ENCODE measurements at regions not wholly inside any gene's neighbourhood (a gene's known extent, or its start where the extent isn't known, plus 50 kb on each side); places are given as distances from the start of the nearest gene placed in this dataset.
"Not testable (repeated sequence)": the region's sequence is repeated elsewhere in the genome, so short reads cannot be mapped to it uniquely, and the experiment has no call there.

- 73 to 90% methylated on average over 3 to 7 of the region's 16 CpGs for WGBS, 2 experiments (ENCODE audit: insufficient coverage in 2 of 2)
Measured at GRCh38 chrX:65971151-65971550, 68.7 kb downstream of the VSIG4 start.

GRCh38 chrX:65967159-65967558 lies 72.7 kb downstream of the VSIG4 start:
- H3K4me1 ChIP-seq (ENCODE audit: control insufficient read depth, insufficient read depth, low read length, poor library complexity, severe bottlenecking); H3K9me3 ChIP-seq (ENCODE audit: control insufficient read depth, low read length); H3K36me3 ChIP-seq (ENCODE audit: control insufficient read depth, insufficient read depth, low read length); H3K4me3 ChIP-seq (ENCODE audit: extremely low read depth, insufficient read depth, low read length, poor library complexity, severe bottlenecking); H3K27ac ChIP-seq (ENCODE audit: low read depth, low read length, severe bottlenecking): not testable (repeated sequence)
- no CpG with 5 or more reads among the region's 3 CpGs for WGBS, 2 experiments (ENCODE audit: insufficient coverage in 2 of 2)

More at GRCh38 chrX:65971151-65971550, 68.7 kb downstream of the VSIG4 start:
- Histone ChIP-seq H3K36me3 (ENCODE audit: control insufficient read depth, insufficient read depth, low read length) (no peaks in the 10 kb centered on the region), H3K9me3 (ENCODE audit: control insufficient read depth, low read length) (no peaks in the 10 kb centered on the region), H3K4me1 (ENCODE audit: control insufficient read depth, insufficient read depth, low read length, poor library complexity, severe bottlenecking) (no peaks in the 10 kb centered on the region), H3K4me3 (ENCODE audit: extremely low read depth, insufficient read depth, low read length, poor library complexity, severe bottlenecking) (no peak overlapping the region), H3K27ac (ENCODE audit: low read depth, low read length, severe bottlenecking) (no peak overlapping the region)

- Histone ChIP-seq H3K27ac (ENCODE audit: low read depth, low read length, severe bottlenecking) (no peak overlapping the region), H3K36me3 (ENCODE audit: control insufficient read depth, insufficient read depth, low read length) (no peaks in the 10 kb centered on the region), H3K9me3 (ENCODE audit: control insufficient read depth, low read length) (no peaks in the 10 kb centered on the region), H3K4me3 (ENCODE audit: extremely low read depth, insufficient read depth, low read length, poor library complexity, severe bottlenecking) (no peak overlapping the region), H3K4me1 (ENCODE audit: control insufficient read depth, insufficient read depth, low read length, poor library complexity, severe bottlenecking) (no peaks in the 10 kb centered on the region)
- 100% methylated on average over 1 of the region's 2 CpGs; no CpG with 5 or more reads in 1 of the 2 experiments for WGBS, 2 experiments (ENCODE audit: insufficient coverage in 2 of 2)
Measured at GRCh38 chrX:65961714-65962113, 78.2 kb downstream of the VSIG4 start.

- no peaks in the 10 kb centered on the region for H3K4me1 ChIP-seq (ENCODE audit: control insufficient read depth, insufficient read depth, low read length, poor library complexity, severe bottlenecking)
- H3K36me3 ChIP-seq (ENCODE audit: control insufficient read depth, insufficient read depth, low read length), result no peaks in the 10 kb centered on the region
- no peaks in the 10 kb centered on the region for H3K9me3 ChIP-seq (ENCODE audit: control insufficient read depth, low read length)
- WGBS, 2 experiments (ENCODE audit: insufficient coverage in 2 of 2), result no CpG with 5 or more reads among the region's 1 CpG
- H3K27ac ChIP-seq (ENCODE audit: low read depth, low read length, severe bottlenecking), result no peak overlapping the region
- no peak overlapping the region for H3K4me3 ChIP-seq (ENCODE audit: extremely low read depth, insufficient read depth, low read length, poor library complexity, severe bottlenecking)
Measured at GRCh38 chrX:65948103-65948502, 91.8 kb downstream of the VSIG4 start.

- Histone ChIP-seq H3K4me1 (ENCODE audit: control insufficient read depth, insufficient read depth, low read length, poor library complexity, severe bottlenecking) (no peaks in the 10 kb centered on the region), H3K9me3 (ENCODE audit: control insufficient read depth, low read length) (no peaks in the 10 kb centered on the region), H3K4me3 (ENCODE audit: extremely low read depth, insufficient read depth, low read length, poor library complexity, severe bottlenecking) (no peak overlapping the region), H3K27ac (ENCODE audit: low read depth, low read length, severe bottlenecking) (no peak overlapping the region), H3K36me3 (ENCODE audit: control insufficient read depth, insufficient read depth, low read length) (no peaks in the 10 kb centered on the region)
- WGBS, 2 experiments (ENCODE audit: insufficient coverage in 2 of 2), result no CpG with 5 or more reads among the region's 1 CpG
Measured at GRCh38 chrX:65941775-65942174, 98.1 kb downstream of the VSIG4 start.

- no CpG with 5 or more reads among the region's 2 CpGs for WGBS, 2 experiments (ENCODE audit: insufficient coverage in 2 of 2)
- H3K9me3 ChIP-seq (ENCODE audit: control insufficient read depth, low read length), result no peaks in the 10 kb centered on the region
- no peak overlapping the region for H3K27ac ChIP-seq (ENCODE audit: low read depth, low read length, severe bottlenecking)
Measured at GRCh38 chrX:65933085-65933589, 106.7 kb downstream of the VSIG4 start.

GRCh38 chrX:65932173-65933084 lies 107.5 kb downstream of the VSIG4 start:
- H3K4me3 ChIP-seq (ENCODE audit: extremely low read depth, insufficient read depth, low read length, poor library complexity, severe bottlenecking), result no peak overlapping the region
- WGBS, 2 experiments (ENCODE audit: insufficient coverage in 2 of 2), result 77 to 100% methylated on average over 2 to 4 of the region's 10 CpGs
- H3K9me3 ChIP-seq (ENCODE audit: control insufficient read depth, low read length), result no peaks in the 10 kb centered on the region
- H3K4me1 ChIP-seq (ENCODE audit: control insufficient read depth, insufficient read depth, low read length, poor library complexity, severe bottlenecking), result no peaks in the 10 kb centered on the region
- no peak overlapping the region for H3K27ac ChIP-seq (ENCODE audit: low read depth, low read length, severe bottlenecking)
- no peaks in the 10 kb centered on the region for H3K36me3 ChIP-seq (ENCODE audit: control insufficient read depth, insufficient read depth, low read length)

More at GRCh38 chrX:65933085-65933589, 106.7 kb downstream of the VSIG4 start:
- Histone ChIP-seq H3K4me1 (ENCODE audit: control insufficient read depth, insufficient read depth, low read length, poor library complexity, severe bottlenecking) (no peaks in the 10 kb centered on the region), H3K36me3 (ENCODE audit: control insufficient read depth, insufficient read depth, low read length) (no peaks in the 10 kb centered on the region), H3K4me3 (ENCODE audit: extremely low read depth, insufficient read depth, low read length, poor library complexity, severe bottlenecking) (no peak overlapping the region)

GRCh38 chrX:65928522-65928921 lies 111.4 kb downstream of the VSIG4 start:
- H3K36me3 ChIP-seq (ENCODE audit: control insufficient read depth, insufficient read depth, low read length), result no peaks in the 10 kb centered on the region
- no peak overlapping the region for H3K4me3 ChIP-seq (ENCODE audit: extremely low read depth, insufficient read depth, low read length, poor library complexity, severe bottlenecking)
- H3K4me1 ChIP-seq (ENCODE audit: control insufficient read depth, insufficient read depth, low read length, poor library complexity, severe bottlenecking), result no peaks in the 10 kb centered on the region
- 20 to 33% methylated on average over 1 to 2 of the region's 5 CpGs for WGBS, 2 experiments (ENCODE audit: insufficient coverage in 2 of 2)
- H3K9me3 ChIP-seq (ENCODE audit: control insufficient read depth, low read length), result no peaks in the 10 kb centered on the region
- H3K27ac ChIP-seq (ENCODE audit: low read depth, low read length, severe bottlenecking), result no peak overlapping the region

- not testable (repeated sequence) for H3K4me1 ChIP-seq (ENCODE audit: control insufficient read depth, insufficient read depth, low read length, poor library complexity, severe bottlenecking); H3K9me3 ChIP-seq (ENCODE audit: control insufficient read depth, low read length); H3K36me3 ChIP-seq (ENCODE audit: control insufficient read depth, insufficient read depth, low read length); H3K27ac ChIP-seq (ENCODE audit: low read depth, low read length, severe bottlenecking); H3K4me3 ChIP-seq (ENCODE audit: extremely low read depth, insufficient read depth, low read length, poor library complexity, severe bottlenecking)
- 83 to 93% methylated on average over 1 to 2 of the region's 3 CpGs for WGBS, 2 experiments (ENCODE audit: insufficient coverage in 2 of 2)
Measured at GRCh38 chrX:65927386-65927785, 112.5 kb downstream of the VSIG4 start.

- Histone ChIP-seq H3K4me3 (ENCODE audit: extremely low read depth, insufficient read depth, low read length, poor library complexity, severe bottlenecking) (no peak overlapping the region), H3K4me1 (ENCODE audit: control insufficient read depth, insufficient read depth, low read length, poor library complexity, severe bottlenecking) (no peaks in the 10 kb centered on the region), H3K36me3 (ENCODE audit: control insufficient read depth, insufficient read depth, low read length) (no peaks in the 10 kb centered on the region), H3K27ac (ENCODE audit: low read depth, low read length, severe bottlenecking) (no peak overlapping the region), H3K9me3 (ENCODE audit: control insufficient read depth, low read length) (no peaks in the 10 kb centered on the region)
- WGBS, 2 experiments (ENCODE audit: insufficient coverage in 2 of 2), result 90% methylated on average over 2 of the region's 5 CpGs
Measured at GRCh38 chrX:65926095-65927019, 113.5 kb downstream of the VSIG4 start.

Measured in mesodermal cell (in vitro differentiated cells).